ENCODE measurements at regions not wholly inside any gene's neighbourhood (a gene's known extent, or its start where the extent isn't known, plus 50 kb on each side); places are given as distances from the start of the nearest gene placed in this dataset.

GRCh38 chr1:21352586-21352985 is 62.3 kb upstream of the ECE1 start:
- Histone ChIP-seq H3K18ac (ENCODE audit: low read length) (no peak overlapping the region), H2BK120ac (ENCODE audit: insufficient read depth, low read length, poor library complexity) (no peak overlapping the region), H3K14ac (ENCODE audit: low read length) (no peak overlapping the region), H3K23ac (ENCODE audit: low read length) (no peak overlapping the region), H3K4ac (ENCODE audit: low read depth, low read length) (no peak overlapping the region), H3K27ac (ENCODE audit: low read depth, low read length) (no peak overlapping the region), H4K91ac (ENCODE audit: low read depth, low read length) (no peak overlapping the region), H2BK12ac (ENCODE audit: low read length) (no peak overlapping the region), H3K4me1 (ENCODE audit: control insufficient read depth in 1 of 2, insufficient read depth in 2 of 2, low read length in 2 of 2) (no peaks in the 10 kb centered on the region), H3K27me3 (ENCODE audit: insufficient read depth, low read length) (no peaks in the 10 kb centered on the region), H3K9me3 (ENCODE audit: insufficient read depth, low read depth, low read length) (peaks cover 2% of the 10 kb centered on the region), H3K4me2 (ENCODE audit: low read length) (no peak overlapping the region), H3K79me2 (ENCODE audit: control insufficient read depth, insufficient read depth, low read length, poor library complexity) (no peaks in the 10 kb centered on the region), H3K4me3 (ENCODE audit: low read depth, low read length) (no peak overlapping the region), H2AK5ac (ENCODE audit: low read length) (no peak overlapping the region), H2BK5ac (ENCODE audit: low read depth, low read length, poor library complexity) (no peak overlapping the region), H3K79me1 (ENCODE audit: low read length) (no peaks in the 10 kb centered on the region), H4K8ac (ENCODE audit: low read depth, low read length) (no peak overlapping the region), H2AFZ (ENCODE audit: insufficient read depth, low read length, poor library complexity) (no peak overlapping the region), H3K36me3 (ENCODE audit: control insufficient read depth in 1 of 2, insufficient read depth in 2 of 2, low read length in 2 of 2) (no peaks in the 10 kb centered on the region), H3K9ac (ENCODE audit: low read length) (no peak overlapping the region), H4K12ac (ENCODE audit: low read depth, low read length) (no peak overlapping the region)
- DNase-seq, result no peak

- no peak overlapping the region for H3K4ac ChIP-seq (ENCODE audit: low read depth, low read length)
- H3K4me2 ChIP-seq (ENCODE audit: low read length), result no peak overlapping the region
- H3K36me3 ChIP-seq (ENCODE audit: control insufficient read depth in 1 of 2, insufficient read depth in 2 of 2, low read length in 2 of 2), result no peaks in the 10 kb centered on the region
- WGBS (ENCODE audit: extremely low coverage, insufficient coverage, insufficient read length), result no CpG with 5 or more reads among the region's 6 CpGs
- H3K27ac ChIP-seq (ENCODE audit: low read depth, low read length), result no peak overlapping the region
- no peak overlapping the region for H2BK5ac ChIP-seq (ENCODE audit: low read depth, low read length, poor library complexity)
- H3K79me1 ChIP-seq (ENCODE audit: low read length), result no peaks in the 10 kb centered on the region
- peak overlapping the region; percentile 46 for H3K23ac ChIP-seq (ENCODE audit: low read length)
- no peak overlapping the region for H2AFZ ChIP-seq (ENCODE audit: insufficient read depth, low read length, poor library complexity)
- H3K9me3 ChIP-seq (ENCODE audit: insufficient read depth, low read depth, low read length), result peaks cover 2% of the 10 kb centered on the region
- no peak overlapping the region for H2BK12ac ChIP-seq (ENCODE audit: low read length)
- DNase-seq, result no peak
- no peak overlapping the region for H2BK120ac ChIP-seq (ENCODE audit: insufficient read depth, low read length, poor library complexity)
- peak overlapping the region; percentile 11 for H3K9ac ChIP-seq (ENCODE audit: low read length)
- no peak overlapping the region for H3K4me3 ChIP-seq (ENCODE audit: low read depth, low read length)
- H3K18ac ChIP-seq (ENCODE audit: low read length), result no peak overlapping the region
- H4K8ac ChIP-seq (ENCODE audit: low read depth, low read length), result no peak overlapping the region
- no peaks in the 10 kb centered on the region for H3K4me1 ChIP-seq (ENCODE audit: control insufficient read depth in 1 of 2, insufficient read depth in 2 of 2, low read length in 2 of 2)
- no peak overlapping the region for H2AK5ac ChIP-seq (ENCODE audit: low read length)
- no peaks in the 10 kb centered on the region for H3K79me2 ChIP-seq (ENCODE audit: control insufficient read depth, insufficient read depth, low read length, poor library complexity)
- no peak overlapping the region for H4K12ac ChIP-seq (ENCODE audit: low read depth, low read length)
- no peak overlapping the region for H4K91ac ChIP-seq (ENCODE audit: low read depth, low read length)
- H3K14ac ChIP-seq (ENCODE audit: low read length), result no peak overlapping the region
- H3K27me3 ChIP-seq (ENCODE audit: insufficient read depth, low read length), result no peaks in the 10 kb centered on the region
These were observed 61.6 kb upstream of the ECE1 start for GRCh38 chr1:21351901-21352300.

- Histone ChIP-seq H2AK5ac (ENCODE audit: low read length) (no peak overlapping the region), H3K36me3 (ENCODE audit: control insufficient read depth in 1 of 2, insufficient read depth in 2 of 2, low read length in 2 of 2) (no peaks in the 10 kb centered on the region), H3K4me1 (ENCODE audit: control insufficient read depth in 1 of 2, insufficient read depth in 2 of 2, low read length in 2 of 2) (peaks cover 0 to 5% of the 10 kb centered on the region in 2 experiments), H3K9ac (ENCODE audit: low read length) (no peak overlapping the region), H2BK12ac (ENCODE audit: low read length) (no peak overlapping the region), H3K14ac (ENCODE audit: low read length) (no peak overlapping the region), H2AFZ (ENCODE audit: insufficient read depth, low read length, poor library complexity) (no peak overlapping the region), H3K79me2 (ENCODE audit: control insufficient read depth, insufficient read depth, low read length, poor library complexity) (no peaks in the 10 kb centered on the region), H2BK5ac (ENCODE audit: low read depth, low read length, poor library complexity) (no peak overlapping the region), H4K8ac (ENCODE audit: low read depth, low read length) (no peak overlapping the region), H4K91ac (ENCODE audit: low read depth, low read length) (no peak overlapping the region), H3K27ac (ENCODE audit: low read depth, low read length) (no peak overlapping the region), H3K18ac (ENCODE audit: low read length) (no peak overlapping the region), H3K23ac (ENCODE audit: low read length) (no peak overlapping the region), H3K27me3 (ENCODE audit: insufficient read depth, low read length) (no peaks in the 10 kb centered on the region), H4K12ac (ENCODE audit: low read depth, low read length) (no peak overlapping the region), H3K4me3 (ENCODE audit: low read depth, low read length) (no peak overlapping the region), H3K9me3 (ENCODE audit: insufficient read depth, low read depth, low read length) (no peaks in the 10 kb centered on the region), H3K4me2 (ENCODE audit: low read length) (no peak overlapping the region), H2BK120ac (ENCODE audit: insufficient read depth, low read length, poor library complexity) (no peak overlapping the region), H3K4ac (ENCODE audit: low read depth, low read length) (no peak overlapping the region), H3K79me1 (ENCODE audit: low read length) (peaks cover 3% of the 10 kb centered on the region)
- DNase-seq, result no peak
- no CpG with 5 or more reads among the region's 11 CpGs for WGBS (ENCODE audit: extremely low coverage, insufficient coverage, insufficient read length)
These were observed 60.1 kb upstream of the ECE1 start for GRCh38 chr1:21350202-21350885.

- Histone ChIP-seq H3K27me3 (ENCODE audit: insufficient read depth, low read length) (no peaks in the 10 kb centered on the region), H4K91ac (ENCODE audit: low read depth, low read length) (no peak overlapping the region), H3K4me2 (ENCODE audit: low read length) (no peak overlapping the region), H3K4ac (ENCODE audit: low read depth, low read length) (no peak overlapping the region), H3K18ac (ENCODE audit: low read length) (no peak overlapping the region), H4K12ac (ENCODE audit: low read depth, low read length) (no peak overlapping the region), H3K9ac (ENCODE audit: low read length) (no peak overlapping the region), H4K8ac (ENCODE audit: low read depth, low read length) (no peak overlapping the region), H2BK12ac (ENCODE audit: low read length) (no peak overlapping the region), H3K36me3 (ENCODE audit: control insufficient read depth in 1 of 2, insufficient read depth in 2 of 2, low read length in 2 of 2) (no peaks in the 10 kb centered on the region), H3K79me2 (ENCODE audit: control insufficient read depth, insufficient read depth, low read length, poor library complexity) (peaks cover 5% of the 10 kb centered on the region), H3K23ac (ENCODE audit: low read length) (no peak overlapping the region), H3K27ac (ENCODE audit: low read depth, low read length) (no peak overlapping the region), H2BK5ac (ENCODE audit: low read depth, low read length, poor library complexity) (no peak overlapping the region), H3K4me1 (ENCODE audit: control insufficient read depth in 1 of 2, insufficient read depth in 2 of 2, low read length in 2 of 2) (peaks cover 2 to 7% of the 10 kb centered on the region in 2 experiments), H3K79me1 (ENCODE audit: low read length) (peaks cover 8% of the 10 kb centered on the region), H3K9me3 (ENCODE audit: insufficient read depth, low read depth, low read length) (no peaks in the 10 kb centered on the region), H2BK120ac (ENCODE audit: insufficient read depth, low read length, poor library complexity) (no peak overlapping the region), H2AFZ (ENCODE audit: insufficient read depth, low read length, poor library complexity) (no peak overlapping the region), H3K4me3 (ENCODE audit: low read depth, low read length) (no peak overlapping the region), H3K14ac (ENCODE audit: low read length) (no peak overlapping the region), H2AK5ac (ENCODE audit: low read length) (no peak overlapping the region)
- DNase-seq, result no peak
- no CpG with 5 or more reads among the region's 3 CpGs for WGBS (ENCODE audit: extremely low coverage, insufficient coverage, insufficient read length)
These were observed 59.4 kb upstream of the ECE1 start for GRCh38 chr1:21349693-21350092.

Data from trophoblast cell (in vitro differentiated cells and primary cell).